HEK293 (cell line): ENCODE measurements at regions not wholly inside any gene's neighbourhood (a gene's known extent, or its start where the extent isn't known, plus 50 kb on each side); places are given as distances from the start of the nearest gene placed in this dataset.

Experiments used
- CTCF ChIA-PET: fragments of 350-600 bp; formaldehyde crosslinking; extraction: SDS; loops from one replicate; lab custom pipeline; 2021; ENCODE audit warnings: antibody characterized with exemption; lab: Yijun Ruan, JAX
- POLR2A ChIA-PET: fragments of 300-600 bp; formaldehyde crosslinking; extraction: SDS; loops from one replicate; lab custom pipeline; 2020; ENCODE audit warnings: antibody characterized with exemption, inconsistent platforms; lab: Yijun Ruan, JAX
- H3K27ac ChIP-seq: fragments of 200-500 bp; sonication (Bioruptor generic); 2 replicates; pipeline ENCODE4 v1.5.1; 2014; ENCODE audit warnings: low read depth, low read length, control low read depth, inconsistent platforms; ENCODE audit errors: extremely low read depth
- H3K36me3 ChIP-seq, 2 experiments: fragments of 200-500 bp in 1 of 2; sonication (Bioruptor generic) in 1 of 2; 1 replicate in 1 of 2; 2 replicates in 1 of 2; pipeline ENCODE4 v1.5.1; 2014 to 2017; ENCODE audit warnings: inconsistent platforms in 2 of 2, low read length in 2 of 2; ENCODE audit not compliant: control insufficient read depth in 2 of 2, insufficient read depth in 1 of 2
- H3K4me1 ChIP-seq: fragments of 200-500 bp; sonication (Bioruptor generic); 2 replicates; pipeline ENCODE4 v1.5.1; 2014; ENCODE audit warnings: mild to moderate bottlenecking, low read length, inconsistent platforms; ENCODE audit not compliant: control insufficient read depth, insufficient read depth
- H3K4me3 ChIP-seq: 2 replicates; pipeline ENCODE4 v1.5.1; 2011; ENCODE audit warnings: low read depth, mild to moderate bottlenecking, control low read depth, low read length, moderate library complexity
- H3K9me3 ChIP-seq: fragments of 200-500 bp; sonication (Bioruptor generic); 2 replicates; pipeline ENCODE4 v1.5.1; 2014; ENCODE audit warnings: low read depth, low read length, inconsistent platforms; ENCODE audit not compliant: control insufficient read depth, insufficient read depth
- ELK4 ChIP-seq: IDR thresholded peaks from 2 replicates; pipeline ENCODE4 v1.6.1; 2011; ENCODE audit warnings: mild to moderate bottlenecking, low read depth, low read length, borderline replicate concordance
- PRDM10 ChIP-seq: fragments of 450-650 bp; formaldehyde crosslinking; IDR thresholded peaks from 2 replicates; pipeline ENCODE4 v1.5.1; 2016; ENCODE audit warnings: missing biosample characterization, missing genetic modification characterization
- PRDM6 ChIP-seq: fragments of 450-650 bp; formaldehyde crosslinking; IDR thresholded peaks from 2 replicates; pipeline ENCODE4 v1.5.1; 2017; ENCODE audit warnings: missing biosample characterization, missing genetic modification characterization
- REPIN1 ChIP-seq: fragments of 450-650 bp; formaldehyde crosslinking; IDR thresholded peaks from 2 replicates; pipeline ENCODE4 v1.5.1; 2017; ENCODE audit warnings: missing biosample characterization, missing genetic modification characterization, low read depth
- REST ChIP-seq: fragments of 450-650 bp; formaldehyde crosslinking; IDR thresholded peaks from 2 replicates; pipeline ENCODE4 v1.5.1; 2016; ENCODE audit warnings: missing biosample characterization, missing genetic modification characterization
- TSHZ1 ChIP-seq: fragments of 450-650 bp; formaldehyde crosslinking; IDR thresholded peaks from 2 replicates; pipeline ENCODE4 v1.5.1; 2016; ENCODE audit warnings: missing biosample characterization, missing genetic modification characterization, borderline replicate concordance
- ZNF19 ChIP-seq: fragments of 450-650 bp; formaldehyde crosslinking; IDR thresholded peaks from 2 replicates; pipeline ENCODE4; 2016; ENCODE audit warnings: missing biosample characterization, missing genetic modification characterization, low read depth
- ZNF48 ChIP-seq: fragments of 450-650 bp; formaldehyde crosslinking; IDR thresholded peaks from 2 replicates; pipeline ENCODE4 v1.5.1; 2016; ENCODE audit warnings: missing biosample characterization, missing genetic modification characterization
- ZNF654 ChIP-seq: fragments of 450-650 bp; formaldehyde crosslinking; IDR thresholded peaks from 2 replicates; pipeline ENCODE4 v1.5.1; 2016; ENCODE audit warnings: low read depth, missing biosample characterization, missing genetic modification characterization

GRCh38 chr5:138654281-138654867 is 79.2 kb upstream of the HSPA9 start (continued):
- TF ChIP-seq PRDM10 (tag by site-specific recombination): no peak
- no peak for TF ChIP-seq ZNF19
- no peak for TF ChIP-seq ZNF48
- no peak for TF ChIP-seq REPIN1 (tag by site-specific recombination)
- TF ChIP-seq ELK4: no peak
- no peak for TF ChIP-seq TSHZ1 (tag by site-specific recombination)
- TF ChIP-seq PRDM6: no peak
- TF ChIP-seq, all 188 proteins: peak for 14

- CTCF ChIA-PET: interaction anchor here (0.6 to 1.4 kb wide), 5 partner anchors 12 to 201 kb away, joined by 3 to 7 read pairs (median 3); no protein-coding TSS in a partner anchor
- Histone ChIP-seq H3K27ac (no peak overlapping the region), H3K4me1 (no peaks in the 10 kb centered on the region; the same call in 1 of the 2 replicates), H3K9me3 (no peaks in the 10 kb centered on the region), H3K36me3 (no peaks in the 10 kb centered on the region), H3K4me3 (no peak overlapping the region)
- POLR2A ChIA-PET: interaction anchor here (0.6 kb wide), 1 partner anchor 53 kb away, joined by 4 read pairs; no protein-coding TSS in a partner anchor
- no peak for TF ChIP-seq REST (tag by site-specific recombination)
- peak; percentile 11; the same call in 1 of the 2 replicates for TF ChIP-seq ZNF654 (tag by site-specific recombination)
Measured at GRCh38 chr5:138653502-138653901, 78.3 kb upstream of the HSPA9 start.
